ENCODE measurements at regions not wholly inside any gene's neighbourhood (a gene's known extent, or its start where the extent isn't known, plus 50 kb on each side); places are given as distances from the start of the nearest gene placed in this dataset.

GRCh38 chr14:80110721-80111120 lies 100.6 kb downstream of the DIO2 start:
- no CpG with 5 or more reads among the region's 6 CpGs for WGBS (ENCODE audit: extremely low coverage, insufficient read length, low lambda C conversion rate)
- H3K9me3 ChIP-seq (ENCODE audit: control insufficient read depth, low read depth, low read length) = no peaks in the 10 kb centered on the region
- no peak overlapping the region for H3K14ac ChIP-seq (ENCODE audit: insufficient read depth, low read length)
- H3K9ac ChIP-seq (ENCODE audit: extremely low read depth, insufficient read length, low read length) = no peak overlapping the region
- no peak for DNase-seq
- H3K4me2 ChIP-seq (ENCODE audit: insufficient read depth, insufficient read length, low read length) = no peak overlapping the region
- no peaks in the 10 kb centered on the region for H3K79me1 ChIP-seq (ENCODE audit: insufficient read depth, low read depth, low read length, poor library complexity, severe bottlenecking)
- H3K79me2 ChIP-seq (ENCODE audit: insufficient read depth, low read length) = no peaks in the 10 kb centered on the region
- H3K23ac ChIP-seq (ENCODE audit: insufficient read length, low read depth, low read length) = no peak overlapping the region
- H3K23me2 ChIP-seq (ENCODE audit: insufficient read length, low read depth, low read length, poor library complexity, severe bottlenecking) = no peaks in the 10 kb centered on the region
- no peak overlapping the region for H2BK120ac ChIP-seq (ENCODE audit: low read depth, low read length, poor library complexity, severe bottlenecking)
- H3K27me3 ChIP-seq (ENCODE audit: insufficient read depth, low read length) = no peaks in the 10 kb centered on the region
- no peak overlapping the region for H2BK20ac ChIP-seq (ENCODE audit: low read depth, low read length, poor library complexity, severe bottlenecking)
- no peak overlapping the region for H3K4ac ChIP-seq (ENCODE audit: low read depth, low read length)
- no peak overlapping the region for H4K5ac ChIP-seq (ENCODE audit: insufficient read length, low read depth, low read length)
- TF ChIP-seq CTCF (conservative IDR thresholded peaks at IDR 0.05) = no peak
- no peak overlapping the region for H3K18ac ChIP-seq (ENCODE audit: insufficient read length, low read depth, low read length)
- H2BK15ac ChIP-seq (ENCODE audit: low read depth, low read length) = no peak overlapping the region
- Mint-ChIP-seq H3K36me3 (ENCODE audit: insufficient read depth in 1 of 3, low read depth in 3 of 3) (peaks cover 0 to 2% (median 0%) of the 10 kb centered on the region in 3 experiments; a peak in 1 of 7 replicates), H3K27me3 (ENCODE audit: low read depth) (no peaks in the 10 kb centered on the region), H3K9me3 (no peaks in the 10 kb centered on the region), H3K4me1 (peaks cover 4 to 13% of the 10 kb centered on the region in 2 experiments), H3K4me3 (no peak overlapping the region), H3K27ac (no peak overlapping the region)
- no peak overlapping the region for H2AK5ac ChIP-seq (ENCODE audit: insufficient read length, low read length)
- no peaks in the 10 kb centered on the region for H4K20me1 ChIP-seq (ENCODE audit: control insufficient read depth, insufficient read depth, insufficient read length)
- H2BK5ac ChIP-seq (ENCODE audit: insufficient read length, low read length) = no peak overlapping the region
- H3T11ph ChIP-seq (ENCODE audit: low read length) = no peak overlapping the region
- no peak overlapping the region for H4K91ac ChIP-seq (ENCODE audit: insufficient read length, low read depth, low read length)
- 0 out of 2 replicates have a peak, but pooled peaks cover 4% of the 10 kb centered on the region for H3K4me1 ChIP-seq (ENCODE audit: insufficient read depth, low read length)
- H2BK12ac ChIP-seq (ENCODE audit: insufficient read length, low read depth, low read length) = no peak overlapping the region
- H3K27ac ChIP-seq (ENCODE audit: insufficient read length, low read depth, low read length) = no peak overlapping the region
- H2AFZ ChIP-seq (ENCODE audit: low read length) = no peak overlapping the region
- H4K8ac ChIP-seq (replicated peaks; ENCODE audit: insufficient read length, low read depth, low read length) = no peak overlapping the region
- no peak overlapping the region for H3K56ac ChIP-seq (ENCODE audit: insufficient read length, low read depth, low read length)

All from H9 (cell line).